ENCODE measurements at regions not wholly inside any gene's neighbourhood (a gene's known extent, or its start where the extent isn't known, plus 50 kb on each side); places are given as distances from the start of the nearest gene placed in this dataset.

DNA sequence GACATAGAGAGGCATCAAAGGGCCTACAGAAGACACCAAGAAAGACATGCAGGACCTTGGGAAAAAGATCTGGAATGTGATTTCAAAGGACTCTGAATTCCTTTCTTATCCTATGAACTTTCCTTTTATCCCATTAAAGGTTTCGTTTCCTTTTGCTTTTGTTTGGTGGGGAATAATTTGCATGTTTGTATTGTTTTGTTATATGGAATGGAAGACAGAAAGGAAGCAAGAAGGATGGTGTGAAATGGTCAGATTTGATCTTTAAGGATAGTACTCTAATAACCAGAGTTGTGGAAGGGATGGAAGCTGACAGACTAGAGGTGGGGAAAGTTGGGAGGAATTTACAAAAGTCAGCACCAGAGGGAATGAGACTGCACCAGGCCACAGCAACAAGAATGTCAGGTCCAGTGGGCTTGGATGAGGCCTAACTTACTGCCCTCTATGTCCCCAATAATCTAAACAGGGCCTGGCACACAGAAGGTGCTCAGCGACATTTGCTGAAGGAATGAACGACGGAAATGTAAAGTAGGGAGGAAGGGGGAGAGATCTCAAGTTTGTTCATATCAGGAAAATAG, 173.7 kb downstream of the FOXA2 start:
- DNase-seq (ENCODE audit: low read depth in 4 of 4, low spot score in 3 of 4) = no peak

DNA sequence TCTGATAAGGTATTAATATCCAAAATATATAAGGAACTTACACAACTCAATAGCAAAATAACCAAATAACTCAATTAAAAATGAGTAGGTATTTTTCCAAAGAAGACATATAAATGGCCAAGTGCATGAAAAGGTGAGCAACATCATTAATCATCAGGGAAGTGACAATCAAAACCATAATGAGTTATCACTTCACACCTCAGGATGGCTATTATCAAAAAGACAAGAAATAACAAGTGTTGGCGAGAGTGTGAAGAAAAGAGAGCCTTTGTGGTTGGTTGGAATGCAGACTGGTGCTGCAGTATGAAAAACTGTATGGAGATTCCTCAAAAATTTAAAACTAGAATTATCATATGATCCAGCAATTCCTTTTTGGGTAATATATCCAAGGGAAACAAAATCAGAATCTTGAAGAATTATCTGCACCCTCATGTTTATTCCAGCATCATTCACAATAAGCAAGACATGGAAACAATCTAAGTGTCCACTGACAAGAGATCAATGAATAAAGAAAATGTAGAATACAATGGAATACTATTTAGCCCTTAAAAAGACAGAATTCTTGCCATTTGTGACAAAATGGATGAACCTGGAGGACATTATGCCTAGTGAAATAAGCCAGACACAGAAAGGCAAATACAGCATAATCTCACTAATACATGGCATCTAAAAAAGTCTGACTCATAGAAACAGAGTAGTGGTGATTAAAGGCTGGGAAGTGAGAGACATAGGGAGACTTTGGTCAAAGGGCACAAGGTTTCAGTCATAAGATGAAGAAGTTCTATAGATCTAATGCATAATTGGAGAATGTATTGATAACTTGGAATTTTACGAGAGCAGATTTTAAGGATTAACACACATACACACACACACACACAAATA, 175.6 kb downstream of the FOXA2 start:
- no peak for DNase-seq (ENCODE audit: low read depth in 4 of 4, low spot score in 3 of 4)

DNA sequence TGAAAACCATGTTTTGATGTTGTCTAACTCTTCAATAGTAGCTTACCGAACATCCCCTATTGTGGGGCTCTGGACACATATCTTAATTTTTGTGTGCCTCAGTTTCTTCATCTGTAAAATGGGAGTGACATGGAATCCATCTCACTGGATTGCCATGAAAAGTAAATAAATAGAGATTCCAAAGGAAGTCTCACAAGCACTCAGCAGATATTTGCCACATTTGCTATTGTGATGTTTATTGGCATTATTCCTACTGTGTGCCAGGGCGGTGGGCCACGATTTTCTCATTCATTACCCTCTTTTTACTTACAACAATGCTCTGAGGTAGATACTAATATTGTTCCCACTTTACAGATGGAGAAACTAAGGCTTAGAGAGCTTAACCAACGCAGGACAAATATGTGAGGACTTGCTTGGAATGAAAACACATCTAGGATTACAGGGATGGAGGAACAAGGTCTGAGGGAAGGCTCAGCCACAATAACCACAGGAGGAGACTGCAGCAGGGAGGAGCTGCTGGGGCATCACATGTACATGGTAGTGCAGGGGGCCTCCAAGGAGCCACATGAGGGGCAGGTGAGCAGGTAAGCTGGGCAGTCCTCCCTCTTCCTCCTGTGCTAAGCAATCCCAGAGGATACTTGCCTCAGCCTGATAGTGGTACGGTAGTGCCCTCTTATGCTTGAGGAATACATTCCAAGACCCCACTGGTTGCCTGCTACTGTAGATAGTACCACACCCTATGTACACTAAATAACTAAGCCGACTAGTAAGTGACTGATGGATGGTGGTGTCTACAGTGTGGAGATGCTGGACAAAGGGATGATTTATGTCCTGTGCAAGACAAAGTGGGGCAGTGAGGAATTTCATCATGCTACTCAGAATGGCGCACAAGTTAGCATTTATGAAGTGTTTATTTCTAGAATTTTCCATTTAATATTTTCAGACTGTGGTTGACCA, 176.9 kb downstream of the FOXA2 start:
- no peak for DNase-seq (ENCODE audit: low read depth in 4 of 4, low spot score in 3 of 4)

DNA sequence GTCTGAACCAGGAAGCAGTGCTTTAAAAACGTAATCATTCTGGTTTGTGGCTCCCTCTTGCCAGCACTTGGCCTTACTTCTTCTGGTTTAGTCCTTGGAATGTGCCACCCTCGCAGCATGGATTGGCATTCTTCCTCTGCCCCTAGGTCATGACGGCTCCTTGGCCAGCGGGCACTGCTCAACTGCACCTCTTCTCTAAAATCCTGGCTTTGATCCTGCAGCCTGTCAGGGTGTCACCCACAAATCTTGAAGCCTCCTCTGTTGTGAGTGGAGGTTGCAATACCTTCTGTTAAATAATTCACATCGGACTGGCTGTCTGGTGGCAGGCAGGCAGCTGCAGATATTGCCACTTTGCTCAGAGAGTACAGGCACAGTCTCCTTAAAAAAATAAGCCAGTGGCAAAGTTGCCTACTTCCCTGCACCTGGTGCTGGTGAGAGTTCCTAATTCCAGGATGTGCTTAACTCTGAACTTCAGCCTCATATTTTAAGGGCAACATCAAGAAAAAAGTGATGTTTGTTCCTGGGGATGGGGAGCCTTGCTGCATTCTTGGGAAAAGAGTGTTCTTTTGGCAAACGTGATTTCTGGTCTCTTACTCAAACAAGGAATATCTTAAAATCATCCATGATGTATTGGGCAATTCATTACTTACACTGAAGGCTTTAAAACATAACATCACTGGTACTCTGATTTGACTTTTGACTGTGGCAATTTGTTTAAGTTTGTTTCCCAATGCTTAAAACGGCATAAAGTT, 179.8 kb downstream of the FOXA2 start:
- no peak for DNase-seq (ENCODE audit: low read depth in 4 of 4, low spot score in 3 of 4)

GRCh38 chr20:22403632-22404361, 180.6 kb downstream of the FOXA2 start:
- DNase-seq (ENCODE audit: low read depth in 4 of 4, low spot score in 3 of 4) = no peak

DNA sequence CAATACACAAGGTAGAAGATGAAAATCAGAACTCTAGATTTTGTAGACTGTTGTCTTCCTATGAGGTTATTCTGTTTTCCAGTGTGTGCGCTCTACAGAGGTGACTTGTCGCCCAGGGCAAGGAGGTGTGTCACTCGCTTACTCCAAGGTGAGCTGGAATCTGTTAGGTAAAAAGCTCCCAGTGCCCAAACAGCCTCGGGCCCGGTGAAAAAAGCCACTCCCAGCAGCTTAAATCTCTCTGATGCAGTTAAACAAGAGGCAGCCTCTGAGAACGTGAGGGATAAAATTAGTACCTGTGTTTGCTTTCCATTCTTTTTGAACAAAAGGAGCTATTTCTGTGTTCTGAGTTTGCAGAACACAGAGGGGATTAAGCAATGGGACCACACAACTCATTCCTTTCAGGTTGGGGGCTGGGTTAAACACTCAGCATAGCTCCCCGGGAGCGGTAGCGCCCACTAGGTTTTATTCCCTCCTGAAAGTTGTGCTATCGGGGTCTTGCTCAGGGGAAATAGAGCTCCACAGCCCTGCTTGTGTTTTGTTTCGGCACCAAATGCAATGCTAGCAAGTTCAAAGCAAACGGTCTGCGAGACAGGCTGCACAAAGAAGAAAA, 181.2 kb downstream of the FOXA2 start:
- DNase-seq (ENCODE audit: low read depth in 4 of 4, low spot score in 3 of 4) = no peak

GRCh38 chr20:22402550-22402949, 181.8 kb downstream of the FOXA2 start:
- DNase-seq (ENCODE audit: low read depth in 4 of 4, low spot score in 3 of 4) = no peak

- DNase-seq (ENCODE audit: low read depth in 4 of 4, low spot score in 3 of 4) = no peak
Observed at GRCh38 chr20:22400440-22400839, 183.9 kb downstream of the FOXA2 start.

DNA sequence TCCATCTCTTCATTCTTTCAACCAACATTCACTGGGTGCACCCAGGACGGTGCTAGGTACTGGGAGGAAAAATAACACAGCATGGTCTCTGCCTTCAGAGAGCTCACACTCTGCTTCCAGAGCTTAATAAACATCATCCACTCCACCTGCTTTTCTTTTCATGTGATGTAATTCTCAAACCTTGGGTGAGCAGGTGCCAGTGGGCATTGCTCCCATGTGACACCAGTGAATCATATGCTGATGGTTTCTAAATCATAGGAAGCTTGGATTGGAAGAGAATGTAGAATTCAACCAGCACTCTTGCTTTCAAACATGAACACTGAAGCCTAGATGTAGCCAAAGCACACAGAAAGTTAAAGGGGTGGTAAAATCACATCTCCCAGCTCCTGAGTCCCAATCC, 189.8 kb downstream of the FOXA2 start:
- DNase-seq (ENCODE audit: low read depth in 4 of 4, low spot score in 3 of 4) = no peak

GRCh38 chr20:22390543-22390903, 193.8 kb downstream of the FOXA2 start:
- DNase-seq (ENCODE audit: low read depth in 4 of 4, low spot score in 3 of 4) = no peak

- DNase-seq (ENCODE audit: low read depth in 4 of 4, low spot score in 3 of 4) = no peak
Observed at GRCh38 chr20:22389836-22390542, 194.4 kb downstream of the FOXA2 start.

GRCh38 chr20:22387452-22387851, 196.9 kb downstream of the FOXA2 start:
- no peak for DNase-seq (ENCODE audit: low read depth in 4 of 4, low spot score in 3 of 4)

GRCh38 chr20:22386306-22386623, 198.1 kb downstream of the FOXA2 start:
- DNase-seq (ENCODE audit: low read depth in 4 of 4, low spot score in 3 of 4) = no peak

GRCh38 chr20:22385602-22386305, 198.6 kb downstream of the FOXA2 start:
- no peak for DNase-seq (ENCODE audit: low read depth in 4 of 4, low spot score in 3 of 4)

- no peak for DNase-seq (ENCODE audit: low read depth in 4 of 4, low spot score in 3 of 4)
Observed at GRCh38 chr20:22384978-22385377, 199.4 kb downstream of the FOXA2 start.

GRCh38 chr20:22383156-22383555, 201.2 kb downstream of the FOXA2 start:
- DNase-seq (ENCODE audit: low read depth in 4 of 4, low spot score in 3 of 4) = no peak

GRCh38 chr20:22382742-22383141, 201.6 kb downstream of the FOXA2 start:
- DNase-seq (ENCODE audit: low read depth in 4 of 4, low spot score in 3 of 4) = no peak

GRCh38 chr20:22381812-22382416, 202.5 kb downstream of the FOXA2 start:
- DNase-seq (ENCODE audit: low read depth in 4 of 4, low spot score in 3 of 4) = no peak
